GM12878 (cell line): ENCODE measurements at regions not wholly inside any gene's neighbourhood (a gene's known extent, or its start where the extent isn't known, plus 50 kb on each side); places are given as distances from the start of the nearest gene placed in this dataset.

Source experiments
- ATAC-seq: fragments of 200-7000 bp; cut with Tn5 transposase; 3 replicates; pipeline ENCODE4 v1.9.1; 2020; ENCODE audit warnings: mild to moderate bottlenecking, moderate library complexity
- BruUV-seq: library from RNA; stranded (reverse); fragments of 400-500 nt; replicated peaks from 2 replicates; lab custom pipeline; 2021; lab: Mats Ljungman, UMichigan
- CTCF ChIA-PET: fragments of 300-600 bp; sonication (Branson Sonifier 250); formaldehyde crosslinking; extraction: SDS; loops from one replicate; lab custom pipeline; 2021; ENCODE audit warnings: inconsistent platforms; lab: Yijun Ruan, JAX
- POLR2A ChIA-PET: fragments of 350-600 bp; formaldehyde crosslinking; extraction: SDS; loops from one replicate; lab custom pipeline; 2021; ENCODE audit warnings: inconsistent platforms; lab: Charles Lee
- RAD21 ChIA-PET: fragments of 300-600 bp; sonication (Branson Sonifier 250); formaldehyde crosslinking; loops from one replicate; lab custom pipeline; 2023; ENCODE audit warnings: antibody characterized with exemption; ENCODE audit not compliant: unreplicated experiment; lab: Charles Lee
- SMC1A ChIA-PET: fragments of 300-600 bp; sonication (Branson Sonifier 250); formaldehyde crosslinking; loops from one replicate; lab custom pipeline; 2023; ENCODE audit not compliant: unreplicated experiment, uncharacterized antibody; lab: Charles Lee
- DNase-seq: peaks from one replicate; pipeline ENCODE4 v3.0.0-alpha.2; 2011; ENCODE audit warnings: low read depth, low spot score
- FAIRE-seq: peaks from 3 replicates; lab custom pipeline; 2011; peaks lifted over from hg19 to GRCh38; lab: Jason Lieb, UNC
- H2AFZ ChIP-seq: 2 replicates; pipeline ENCODE4 v1.6.0; 2011; ENCODE audit warnings: low read depth, low read length, control low read depth; ENCODE audit not compliant: control insufficient read depth
- H3K27ac ChIP-seq: 2 replicates; pipeline ENCODE4 v1.5.1; 2011; ENCODE audit warnings: control low read depth; ENCODE audit not compliant: control insufficient read depth, insufficient read depth
- H3K27me3 ChIP-seq, 2 experiments: replicated peaks in 1 of 2; 2 replicates each; pipeline versions ENCODE4 v1.6.0 to v1.6.1; 2011; ENCODE audit warnings: low read length in 1 of 2; ENCODE audit not compliant: control insufficient read depth in 2 of 2, insufficient read depth in 2 of 2
- H3K36me3 ChIP-seq, 2 experiments: 2 replicates each; pipeline ENCODE4 v1.5.1; 2011; ENCODE audit warnings: low read length in 1 of 2; ENCODE audit not compliant: control insufficient read depth in 2 of 2, insufficient read depth in 2 of 2
- H3K4me1 ChIP-seq: 2 replicates; pipeline ENCODE4 v1.6.1; 2011; ENCODE audit warnings: mild to moderate bottlenecking, low read length, moderate library complexity, mixed read lengths; ENCODE audit not compliant: control insufficient read depth, insufficient read depth
- H3K4me2 ChIP-seq: 2 replicates; pipeline ENCODE4 v1.6.0; 2011; ENCODE audit warnings: control low read depth; ENCODE audit not compliant: control insufficient read depth, insufficient read depth
- H3K4me3 ChIP-seq: fragments of 200-600 bp; sonication (generic); 2 replicates; pipeline ENCODE4 v1.5.1; 2016
- H3K79me2 ChIP-seq: 2 replicates; pipeline ENCODE4 v1.6.0; 2011; ENCODE audit warnings: low read length; ENCODE audit not compliant: control insufficient read depth, insufficient read depth
- H3K9ac ChIP-seq: 2 replicates; pipeline ENCODE4 v1.8.0; 2011; ENCODE audit warnings: low read length, control low read depth, mixed read lengths; ENCODE audit not compliant: control insufficient read depth, insufficient read depth
- H3K9me3 ChIP-seq: replicated peaks from 3 replicates; pipeline ENCODE4 v1.5.1; 2011; ENCODE audit warnings: mild to moderate bottlenecking, low read length; ENCODE audit not compliant: control insufficient read depth, insufficient read depth
- H4K20me1 ChIP-seq: 2 replicates; pipeline ENCODE4 v1.6.0; 2011; ENCODE audit not compliant: control insufficient read depth, insufficient read depth
- CEBPB ChIP-seq, 2 experiments: fragments of 150-350 bp in 1 of 2; IDR thresholded peaks; 2 replicates each; pipeline ENCODE4 v1.6.1; 2012 to 2014; ENCODE audit warnings: low read depth in 2 of 2, low read length in 2 of 2, borderline replicate concordance in 1 of 2, inconsistent platforms in 1 of 2
- NFYA ChIP-seq: IDR thresholded peaks from 2 replicates; pipeline ENCODE4 v1.6.1; 2011; ENCODE audit warnings: low read depth, mild to moderate bottlenecking, low read length, improper control_type of control experiment, borderline replicate concordance
- POU2F2 ChIP-seq: IDR thresholded peaks from 3 replicates; pipeline ENCODE4 v1.6.1; 2011; ENCODE audit warnings: low read depth, mild to moderate bottlenecking, low read length, borderline replicate concordance
- ZBTB40 ChIP-seq: fragments of 450-650 bp; IDR thresholded peaks from 2 replicates; pipeline ENCODE4 v1.6.1; 2016; ENCODE audit warnings: mild to moderate bottlenecking, moderate library complexity, borderline replicate concordance
- WGBS: methylation state at CpG from one replicate; pipeline ENCODE4 v1.1.6; 2016; ENCODE audit warnings: low lambda C conversion rate; ENCODE audit not compliant: insufficient replicate concordance, insufficient coverage; ENCODE audit errors: missing lambda C conversion rate; 5-methylcytosine and 5-hydroxymethylcytosine counted together
- in situ Hi-C: fragments of 300-500 bp; cut with MboI; formaldehyde crosslinking; loops from 9 replicates; pipeline ENCODE4 v1.14.3; 2018; ENCODE audit warnings: mixed read lengths
- intact Hi-C: fragments of 100-400 bp; cut with micrococcal nuclease; formaldehyde crosslinking; loops from one replicate; pipeline ENCODE4 v1.14.2; 2022; ENCODE audit not compliant: unreplicated experiment

GRCh38 chr2:105653302-105653701, 91.4 kb upstream of the NCK2 start:
- ChIA-PET RAD21 (no interaction called here), CTCF (no interaction called here), POLR2A (no interaction called here), SMC1A (no interaction called here)
- Histone ChIP-seq H3K4me2 (no peak overlapping the region), H2AFZ (no peak overlapping the region), H4K20me1 (no peaks in the 10 kb centered on the region), H3K4me3 (no peak overlapping the region), H3K36me3 (no peaks in the 10 kb centered on the region), H3K79me2 (no peaks in the 10 kb centered on the region), H3K27ac (no peak overlapping the region), H3K9me3 (no peaks in the 10 kb centered on the region), H3K27me3 (no peaks in the 10 kb centered on the region), H3K9ac (no peak overlapping the region), H3K4me1 (no peaks in the 10 kb centered on the region)
- FAIRE-seq (no peak), DNase-seq (no peak), ATAC-seq (no peak)
- in situ Hi-C loops (no loop called here), intact Hi-C loops (no loop called here)
- BruUV-seq = no TSS peak
- TF ChIP-seq NFYA = no peak

- no peak overlapping the region for H3K27ac ChIP-seq
- intact Hi-C loops = no loop called here
Measured at GRCh38 chr2:105652014-105652796, 92.5 kb upstream of the NCK2 start.

More at GRCh38 chr2:105652014-105652796, 92.5 kb upstream of the NCK2 start:
- DNase-seq (no peak), ATAC-seq (no peak), FAIRE-seq (no peak)
- CTCF ChIA-PET = no interaction called here
- no peaks in the 10 kb centered on the region for H3K27me3 ChIP-seq
- no peaks in the 10 kb centered on the region for H3K36me3 ChIP-seq
- BruUV-seq = no TSS peak
- RAD21 ChIA-PET = no interaction called here
- H3K79me2 ChIP-seq = no peaks in the 10 kb centered on the region
- SMC1A ChIA-PET = no interaction called here
- no peak overlapping the region for H3K4me3 ChIP-seq
- H3K9me3 ChIP-seq = no peaks in the 10 kb centered on the region
- H4K20me1 ChIP-seq = no peaks in the 10 kb centered on the region
- H2AFZ ChIP-seq = no peak overlapping the region
- 71% methylated on average over 13 of the region's 13 CpGs for WGBS
- no peak for TF ChIP-seq CEBPB (IDR thresholded peaks at IDR 0.05; ENCODE audit: borderline replicate concordance in 1 of 2, low read depth in 2 of 2, low read length in 2 of 2)
- no peak for TF ChIP-seq ZBTB40
- no peak for TF ChIP-seq POU2F2
- POLR2A ChIA-PET = no interaction called here
- H3K4me1 ChIP-seq = no peaks in the 10 kb centered on the region
- no peak overlapping the region for H3K9ac ChIP-seq
- in situ Hi-C loops = no loop called here
- no peak overlapping the region for H3K4me2 ChIP-seq
